Pons (tissue), 1 donor: ENCODE measurements at regions not wholly inside any gene's neighbourhood (a gene's known extent, or its start where the extent isn't known, plus 50 kb on each side); places are given as distances from the start of the nearest gene placed in this dataset.

ENCODE experiments used
- DNase-seq: peaks from one replicate; pipeline ENCODE4 v3.0.0-alpha.2; 2016; ENCODE audit warnings: low spot score

GRCh38 chr11:131191606-131192005 is 178.8 kb upstream of the NTM start:
- DNase-seq = no peak

DNA sequence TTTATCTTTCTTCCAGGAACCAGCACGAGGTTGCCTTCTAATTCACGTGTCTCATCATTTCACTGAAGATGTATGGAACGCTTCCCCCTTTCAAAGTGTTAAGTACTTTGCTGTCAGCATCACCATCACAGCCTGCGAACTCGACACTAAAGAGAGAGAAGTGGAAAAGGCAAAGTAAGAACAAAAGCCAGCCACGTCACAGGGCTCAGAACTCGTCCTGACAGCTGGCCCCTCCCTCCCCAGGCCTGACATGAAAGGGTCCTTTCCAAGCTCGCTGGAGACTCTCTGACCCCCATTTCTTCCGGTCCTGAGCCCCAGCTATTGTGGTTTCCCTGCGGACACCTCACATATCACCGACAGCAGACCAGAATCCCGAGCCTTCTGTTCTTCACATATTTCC is 177.8 kb upstream of the NTM start:
- DNase-seq = no peak

- DNase-seq = no peak
These were observed 177.3 kb upstream of the NTM start for GRCh38 chr11:131193031-131193501.

- DNase-seq = no peak
These were observed 175.7 kb upstream of the NTM start for GRCh38 chr11:131194726-131195125.

DNA sequence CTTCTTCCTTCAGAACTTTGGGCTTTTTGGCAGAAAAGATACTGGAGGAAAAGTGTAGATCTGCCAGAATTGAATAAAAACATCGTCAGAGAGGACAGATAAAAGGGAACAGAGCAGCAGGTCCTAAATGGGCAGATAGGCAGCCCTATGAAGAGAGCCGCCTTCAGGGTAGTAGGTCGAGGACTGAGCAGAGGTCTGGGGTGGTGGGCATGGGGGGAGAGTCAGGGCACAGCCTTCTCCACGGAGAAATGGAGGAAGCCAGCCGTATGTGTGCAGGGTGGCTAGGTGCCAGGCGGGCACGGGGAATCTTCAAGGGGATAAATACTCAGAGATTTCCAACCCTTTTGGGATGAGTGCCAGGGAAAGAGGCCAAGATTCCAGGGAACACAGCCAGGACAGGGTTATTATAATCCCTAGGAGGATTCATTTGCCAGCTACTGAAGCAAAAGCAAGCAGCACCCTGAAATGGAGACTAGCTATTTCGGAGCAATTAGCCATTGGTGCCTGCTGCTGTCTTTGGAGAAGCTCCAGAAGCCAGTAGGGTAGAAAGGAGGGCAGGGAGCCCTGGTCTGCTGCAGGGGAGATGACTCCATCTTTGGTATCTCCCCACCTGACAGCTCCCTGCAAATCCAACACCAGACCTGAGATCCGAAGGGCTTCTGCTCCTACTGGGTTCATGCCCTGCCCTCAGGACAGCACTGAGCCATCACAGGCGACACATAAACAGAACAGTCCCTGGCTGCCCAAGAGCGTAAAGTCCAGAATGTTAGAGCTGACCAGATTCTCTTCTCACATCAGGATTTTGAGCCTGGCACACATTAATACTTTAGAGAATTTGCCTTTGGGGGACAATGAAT is 174.5 kb upstream of the NTM start:
- peak; percentile 44 for DNase-seq

DNA sequence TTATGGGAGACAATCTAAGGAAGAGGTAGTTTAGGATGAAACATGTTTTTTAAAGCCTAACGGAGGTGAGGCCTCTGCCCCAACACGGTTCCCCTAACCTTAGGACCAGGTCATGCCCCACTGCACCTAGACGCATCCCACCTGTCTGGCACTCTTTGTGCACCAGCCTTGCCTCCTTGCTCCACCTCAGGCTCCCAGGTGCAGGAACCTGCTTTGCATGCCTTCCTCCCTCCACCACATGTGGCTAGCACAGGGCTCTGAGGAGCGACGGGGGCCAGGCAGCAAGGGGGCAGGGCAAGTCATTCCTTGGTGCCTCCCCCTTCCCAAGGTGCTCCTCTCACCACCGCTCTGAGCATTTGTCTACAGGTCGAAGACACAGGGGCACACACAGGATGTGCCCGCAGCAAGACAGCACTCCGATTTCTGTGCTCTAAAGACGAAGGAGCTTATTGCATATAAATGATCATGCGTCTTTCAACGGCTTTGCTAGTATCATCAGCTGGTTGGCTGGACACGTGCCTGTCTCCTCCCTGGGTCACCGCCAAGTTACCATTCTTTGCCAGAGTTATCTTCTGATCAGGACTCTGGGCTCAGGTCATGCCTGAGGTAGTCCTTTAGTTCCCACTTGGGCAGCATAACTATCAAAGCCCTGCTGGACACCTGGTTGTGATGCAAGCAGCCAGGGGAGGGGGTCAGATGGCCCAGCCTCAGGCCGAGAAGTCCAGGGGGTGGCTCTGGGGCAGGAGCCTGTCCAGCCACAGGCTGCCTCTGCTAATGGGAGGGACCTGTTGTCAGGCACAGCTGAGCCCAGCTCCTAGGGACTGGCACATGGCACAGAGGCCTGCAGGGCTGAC is 172.0 kb upstream of the NTM start:
- DNase-seq = no peak

- no peak for DNase-seq
These were observed 171.5 kb upstream of the NTM start for GRCh38 chr11:131199015-131199280.

- DNase-seq = no peak
These were observed 168.7 kb upstream of the NTM start for GRCh38 chr11:131201674-131202073.

DNA sequence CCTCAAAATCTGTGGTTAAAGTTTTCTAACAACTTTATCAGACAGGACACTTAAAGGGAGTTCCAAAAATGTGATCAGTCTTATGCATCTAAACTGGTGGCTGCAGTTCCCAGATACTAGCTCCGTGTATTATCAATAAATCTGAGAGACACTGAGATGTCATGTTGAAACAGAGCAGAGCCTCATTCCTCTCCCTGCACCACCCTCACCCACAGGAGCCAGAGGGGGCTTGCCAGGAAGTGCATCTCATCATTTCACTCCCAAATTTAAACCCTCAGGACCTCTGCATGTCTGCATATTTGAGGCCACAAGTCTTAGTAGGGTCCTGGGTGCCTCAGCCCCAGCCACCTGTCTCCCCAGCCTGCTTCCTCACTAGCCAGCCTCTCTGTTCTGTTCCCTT is 167.4 kb upstream of the NTM start:
- DNase-seq = no peak

DNA sequence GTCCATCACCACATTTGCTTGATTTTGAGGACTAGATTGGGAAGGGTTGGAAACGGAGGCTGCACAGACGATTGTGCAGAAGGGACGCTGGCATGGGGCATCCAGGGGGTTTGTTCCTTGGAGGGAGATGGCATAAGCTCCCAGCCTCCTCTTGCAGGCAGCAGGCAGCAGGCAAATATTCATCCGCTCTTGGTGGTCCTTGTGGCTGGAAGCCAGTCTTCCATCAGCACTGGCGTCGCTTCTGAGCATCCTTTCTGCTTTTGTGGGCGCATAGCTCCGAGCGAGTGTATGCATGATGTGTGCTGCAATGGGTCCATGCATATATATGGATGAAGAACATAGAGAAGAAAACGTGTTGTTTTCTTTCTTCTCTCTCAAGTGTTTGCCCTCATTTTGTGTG is 166.1 kb upstream of the NTM start:
- no peak for DNase-seq

DNA sequence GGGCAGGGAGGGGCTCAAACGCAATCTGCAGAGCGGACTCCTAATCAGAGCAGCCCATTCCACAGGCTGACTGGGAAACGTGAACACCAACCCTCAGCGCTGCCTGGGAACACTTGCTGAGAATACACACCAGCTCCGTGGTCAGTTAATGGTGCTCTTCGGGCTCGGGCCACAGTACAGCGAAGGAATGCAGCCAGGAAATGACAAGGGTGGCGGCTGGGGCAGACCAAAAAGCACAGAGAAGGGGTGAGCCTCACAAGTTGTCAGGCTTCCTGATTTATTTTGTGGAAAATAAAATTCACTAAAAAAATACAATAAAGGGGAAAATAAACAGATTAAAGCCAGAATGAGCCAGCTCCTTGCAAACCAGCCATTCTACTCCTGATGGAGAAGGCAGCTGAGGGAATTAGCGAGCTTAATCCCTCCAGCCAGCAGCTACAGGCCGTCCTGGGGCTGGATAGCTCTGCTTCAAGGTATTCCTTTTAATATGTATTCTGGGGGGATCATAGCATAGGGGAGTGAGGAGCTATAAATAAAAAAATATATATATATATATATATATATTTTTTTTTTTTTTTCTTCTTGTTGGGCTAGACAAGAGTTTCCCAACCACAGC is 165.5 kb upstream of the NTM start:
- no peak for DNase-seq

- no peak for DNase-seq
These were observed 163.7 kb upstream of the NTM start for GRCh38 chr11:131206671-131207070.

DNA sequence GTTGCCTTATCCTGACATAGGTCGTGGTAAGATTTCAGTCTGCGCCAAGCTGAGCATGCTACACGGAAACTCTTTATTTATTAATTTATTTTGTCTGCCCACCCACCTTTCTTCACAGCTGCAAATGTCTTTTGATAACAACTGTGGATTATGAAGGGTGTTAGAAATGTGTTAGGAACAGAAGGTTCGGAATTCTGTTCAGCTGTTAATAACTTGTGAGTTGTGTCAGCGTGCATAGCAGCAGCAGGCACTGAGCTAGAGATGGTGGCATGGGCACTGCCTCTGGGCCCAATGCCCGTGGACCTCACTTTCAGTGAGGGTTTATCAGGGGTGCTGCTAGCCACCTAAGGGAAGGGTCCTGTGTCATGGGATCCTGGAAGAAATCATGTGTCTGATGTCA is 162.5 kb upstream of the NTM start:
- no peak for DNase-seq

- DNase-seq = peak; percentile 17
These were observed 152.8 kb upstream of the NTM start for GRCh38 chr11:131217313-131218310.

DNA sequence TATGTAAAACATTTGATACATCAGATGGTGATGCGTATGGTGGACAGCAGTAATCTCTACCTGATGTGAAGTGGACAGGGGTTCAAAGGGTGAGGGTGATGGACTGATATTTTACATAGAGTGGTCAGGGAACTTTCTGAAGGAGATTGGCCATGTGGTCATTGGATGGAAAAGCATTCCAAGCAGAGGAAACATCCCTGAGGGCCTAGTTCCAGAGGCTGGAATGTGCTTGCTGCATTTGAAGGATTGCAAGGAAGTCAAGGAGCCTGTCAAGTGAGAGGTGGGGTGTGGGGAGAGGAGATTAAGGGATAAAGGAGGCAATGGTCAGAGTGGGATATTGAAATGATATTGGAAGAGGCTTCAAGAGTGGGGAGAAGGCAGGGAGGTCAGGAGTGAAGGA is 151.9 kb upstream of the NTM start:
- DNase-seq = no peak

DNA sequence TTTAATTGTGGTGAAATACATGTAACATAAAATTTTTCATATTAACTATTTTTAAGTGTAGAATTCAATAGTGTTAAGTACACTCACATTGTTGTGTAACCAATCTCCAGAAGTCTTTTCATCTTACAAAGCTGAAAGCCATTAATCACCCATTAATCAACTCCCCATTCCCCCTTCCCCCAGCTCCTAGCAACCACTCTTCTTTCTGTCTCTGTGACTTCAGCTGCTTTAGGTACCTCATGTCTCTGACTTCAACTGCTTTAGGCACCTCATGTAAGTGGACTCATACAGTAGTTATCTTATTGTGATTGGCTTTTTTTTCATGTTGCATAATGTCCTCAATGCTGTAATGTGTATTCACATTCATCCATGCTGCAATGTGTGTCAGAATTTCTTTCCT is 150.8 kb upstream of the NTM start:
- DNase-seq = no peak

DNA sequence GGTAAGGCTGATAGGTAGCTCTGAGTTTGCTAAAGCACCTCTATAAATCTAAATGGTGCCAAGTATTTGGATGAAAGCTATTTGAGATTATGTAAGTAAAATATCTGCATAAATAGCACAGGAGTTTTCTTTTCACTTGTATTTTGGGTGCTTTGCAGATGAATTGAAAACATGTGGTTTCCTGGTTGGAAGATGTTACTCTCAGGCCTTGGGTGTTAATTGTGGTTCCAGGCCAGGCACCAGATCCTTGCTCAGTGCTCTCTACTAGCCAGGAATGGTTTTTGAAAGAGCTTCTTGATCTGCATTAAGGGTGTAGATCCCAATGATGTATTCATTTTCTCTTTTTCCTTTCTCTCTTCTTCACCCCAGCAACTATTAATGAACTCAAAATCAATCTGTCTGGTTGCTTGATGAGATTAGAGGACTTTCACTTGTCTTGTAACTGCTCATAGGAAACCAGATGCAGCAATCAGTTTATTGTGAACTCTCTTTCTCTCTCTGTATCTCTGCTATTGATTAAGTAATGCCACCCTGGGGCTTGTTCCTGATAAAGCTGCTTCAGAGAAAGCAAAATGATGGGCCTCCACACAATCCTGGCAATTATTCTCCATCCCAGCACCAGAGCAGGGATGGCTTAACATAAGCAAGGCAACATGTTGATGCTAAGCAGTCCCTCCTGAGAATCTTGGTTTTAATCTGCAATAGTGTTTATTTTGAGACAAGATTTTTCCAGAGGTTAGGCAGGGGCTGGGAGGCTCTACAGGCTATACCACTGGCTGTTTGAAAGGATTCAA is 147.0 kb upstream of the NTM start:
- DNase-seq = no peak

DNA sequence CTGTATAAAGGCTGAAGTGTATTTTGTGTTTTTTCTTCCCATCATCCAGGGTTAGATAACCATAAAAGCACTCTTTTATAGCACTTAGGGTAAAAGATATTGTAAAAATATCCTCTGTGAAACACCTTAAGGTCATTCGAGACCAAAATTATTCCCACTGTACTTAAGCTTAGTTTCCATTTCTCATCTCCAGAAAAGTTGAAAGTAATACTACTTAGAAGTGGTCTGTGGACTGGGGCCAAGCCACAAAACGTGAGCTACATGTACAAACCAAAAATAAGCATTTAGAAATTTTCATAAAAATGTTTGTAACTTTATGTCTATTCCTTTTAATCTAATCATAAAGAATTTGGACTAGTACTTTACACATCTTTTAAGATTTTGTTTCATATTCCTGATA is 142.0 kb upstream of the NTM start:
- no peak for DNase-seq

DNA sequence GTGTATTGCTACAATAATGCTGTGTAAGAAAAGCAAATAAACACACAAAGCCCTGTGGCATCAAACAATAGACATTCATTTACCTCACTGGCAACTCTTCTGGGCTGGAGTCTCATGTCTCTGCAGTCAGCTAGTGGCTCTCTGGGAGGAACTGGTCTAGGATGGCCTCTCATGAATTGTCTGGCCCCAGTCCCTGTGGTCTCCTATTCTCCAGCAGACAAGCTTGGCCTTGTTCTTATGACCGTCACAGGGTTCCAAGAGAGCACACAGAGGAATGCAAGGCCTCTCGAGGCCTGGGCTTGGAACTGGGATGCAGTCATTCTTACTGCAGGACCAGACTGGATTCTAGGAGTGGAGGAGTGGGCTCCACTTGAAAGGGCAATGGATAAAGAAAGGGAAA is 141.2 kb upstream of the NTM start:
- peak; percentile 82 for DNase-seq

GRCh38 chr11:131231317-131231940 is 139.0 kb upstream of the NTM start:
- DNase-seq = no peak
